ENCODE measurements at regions not wholly inside any gene's neighbourhood (a gene's known extent, or its start where the extent isn't known, plus 50 kb on each side); places are given as distances from the start of the nearest gene placed in this dataset.
"Not testable (repeated sequence)": the region's sequence is repeated elsewhere in the genome, so short reads cannot be mapped to it uniquely, and the experiment has no call there.

DNA sequence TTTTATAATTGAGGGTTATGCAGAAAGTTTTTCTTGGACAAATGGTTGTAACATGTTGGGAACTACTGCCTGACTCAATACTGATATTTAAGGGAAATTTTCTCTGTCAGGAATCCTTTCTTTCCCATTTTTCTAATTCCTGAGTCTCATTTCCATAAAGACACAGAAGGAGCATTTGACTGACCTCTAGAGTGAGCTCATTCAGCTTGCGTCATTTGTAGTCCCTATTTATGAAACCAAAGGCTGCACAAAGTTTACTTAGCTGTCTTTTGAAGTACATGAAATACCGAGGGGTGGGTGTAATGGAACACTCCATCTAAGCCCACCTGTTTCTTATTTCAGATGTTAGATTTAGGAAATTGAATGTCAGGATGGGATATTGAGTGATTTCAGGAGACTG is 359.5 kb upstream of the C11orf87 start:
- POLR2A ChIA-PET, result no interaction called here
- Mint-ChIP-seq H3K27ac (ENCODE audit: low read depth, unreplicated experiment) (no peak overlapping the region), H3K4me3 (ENCODE audit: unreplicated experiment) (no peak overlapping the region), H3K27me3 (ENCODE audit: insufficient read depth, unreplicated experiment) (no peaks in the 10 kb centered on the region), H3K9me3 (ENCODE audit: unreplicated experiment) (no peaks in the 10 kb centered on the region), H3K36me3 (ENCODE audit: insufficient read depth, unreplicated experiment) (no peaks in the 10 kb centered on the region), H3K4me1 (ENCODE audit: insufficient read depth, unreplicated experiment) (peaks cover 5% of the 10 kb centered on the region)
- BruUV-seq (replicated peaks), result no TSS peak
- no peak for DNase-seq (ENCODE audit: unreplicated experiment)
- CTCF ChIA-PET, result no interaction called here
- intact Hi-C loops (cut with micrococcal nuclease), result no loop called here
- TF ChIP-seq CTCF (IDR thresholded peaks at IDR 0.05; ENCODE audit: unreplicated experiment), result no peak

DNA sequence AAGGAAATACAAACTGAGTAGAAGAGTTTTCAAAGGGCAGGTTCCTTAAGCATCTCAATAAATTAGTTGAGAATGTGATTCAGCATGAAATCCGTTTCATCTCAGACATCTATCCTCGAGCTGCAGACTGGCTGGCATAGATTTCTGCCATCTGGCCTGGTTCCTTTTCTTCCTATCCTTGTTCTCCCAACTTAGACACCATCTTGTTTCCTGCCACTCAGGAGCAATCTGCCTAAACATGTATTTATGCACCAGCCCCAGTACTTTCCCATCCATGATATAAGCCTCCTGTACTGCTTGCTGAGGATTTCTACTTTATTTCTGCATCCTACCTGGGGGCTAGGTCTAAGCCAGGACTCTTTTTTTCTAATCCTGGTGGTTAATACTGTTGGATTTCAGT is 359.1 kb upstream of the C11orf87 start:
- BruUV-seq (replicated peaks), result no TSS peak
- Mint-ChIP-seq H3K9me3 (ENCODE audit: unreplicated experiment) (no peaks in the 10 kb centered on the region), H3K27ac (ENCODE audit: low read depth, unreplicated experiment) (no peak overlapping the region), H3K4me1 (ENCODE audit: insufficient read depth, unreplicated experiment) (peaks cover 5% of the 10 kb centered on the region), H3K36me3 (ENCODE audit: insufficient read depth, unreplicated experiment) (no peaks in the 10 kb centered on the region), H3K27me3 (ENCODE audit: insufficient read depth, unreplicated experiment) (no peaks in the 10 kb centered on the region), H3K4me3 (ENCODE audit: unreplicated experiment) (no peak overlapping the region)
- intact Hi-C loops (cut with micrococcal nuclease), result no loop called here
- ChIA-PET POLR2A (no interaction called here), CTCF (no interaction called here)
- DNase-seq (ENCODE audit: unreplicated experiment), result no peak
- no peak for TF ChIP-seq CTCF (IDR thresholded peaks at IDR 0.05; ENCODE audit: unreplicated experiment)

DNA sequence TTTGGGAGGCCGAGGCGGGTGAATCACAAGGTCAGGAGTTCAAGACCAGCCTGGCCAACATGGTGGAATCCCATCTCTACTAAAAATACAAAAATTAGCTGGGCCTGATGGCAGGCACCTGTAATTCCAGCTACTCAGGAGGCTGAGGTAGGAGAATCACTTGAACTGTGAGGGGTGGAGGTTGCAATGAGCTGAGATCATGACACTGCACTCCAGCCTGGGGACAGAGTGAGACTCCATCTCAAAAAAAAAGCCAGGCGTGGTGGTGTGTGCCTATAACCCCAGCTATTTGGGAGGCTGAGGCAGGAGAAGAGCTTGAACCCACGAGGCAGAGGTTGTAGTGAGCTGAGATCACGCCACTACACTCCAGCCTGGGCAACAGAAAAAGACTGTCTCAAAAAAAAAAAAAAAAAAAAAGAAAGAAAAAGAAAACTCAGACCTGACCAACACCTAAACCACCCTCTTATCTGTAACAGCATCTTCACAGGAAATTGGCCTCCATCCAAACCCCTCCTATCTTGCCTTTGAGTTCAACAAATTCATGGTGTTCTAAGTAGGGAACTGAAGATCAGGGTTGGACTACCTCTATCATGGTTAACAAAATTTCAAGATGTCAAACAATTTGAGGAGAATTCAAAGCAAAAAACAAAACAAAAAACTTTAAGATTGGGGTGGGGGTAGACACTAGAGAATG is 357.2 kb upstream of the C11orf87 start:
- DNase-seq (ENCODE audit: unreplicated experiment); H3K27me3 Mint-ChIP-seq (ENCODE audit: insufficient read depth, unreplicated experiment); H3K4me3 Mint-ChIP-seq (ENCODE audit: unreplicated experiment); BruUV-seq (replicated peaks); H3K27ac Mint-ChIP-seq (ENCODE audit: low read depth, unreplicated experiment); intact Hi-C loops (cut with micrococcal nuclease); H3K4me1 Mint-ChIP-seq (ENCODE audit: insufficient read depth, unreplicated experiment); H3K36me3 Mint-ChIP-seq (ENCODE audit: insufficient read depth, unreplicated experiment); H3K9me3 Mint-ChIP-seq (ENCODE audit: unreplicated experiment): not testable (repeated sequence)
- CTCF ChIA-PET, result interaction anchor here (0.6 to 0.8 kb wide), 2 partner anchors 365 to 1251 kb away, joined by 3 read pairs; no protein-coding TSS in a partner anchor
- POLR2A ChIA-PET, result interaction anchor here (0.6 kb wide), 1 partner anchor 10 kb away, joined by 3 read pairs; no protein-coding TSS in a partner anchor

GRCh38 chr11:109071262-109071661 is 350.7 kb upstream of the C11orf87 start:
- Mint-ChIP-seq H3K4me1 (ENCODE audit: insufficient read depth, unreplicated experiment) (peaks cover 31% of the 10 kb centered on the region), H3K27me3 (ENCODE audit: insufficient read depth, unreplicated experiment) (no peaks in the 10 kb centered on the region), H3K9me3 (ENCODE audit: unreplicated experiment) (peaks cover 6% of the 10 kb centered on the region), H3K36me3 (ENCODE audit: insufficient read depth, unreplicated experiment) (peaks cover 4% of the 10 kb centered on the region), H3K27ac (ENCODE audit: low read depth, unreplicated experiment) (peak overlapping the region; percentile 54), H3K4me3 (ENCODE audit: unreplicated experiment) (peak overlapping the region; percentile 29)
- POLR2A ChIA-PET, result interaction anchor here (0.7 to 1.7 kb wide), 5 partner anchors 19 to 159 kb away, joined by 3 to 4 read pairs (median 3); no protein-coding TSS in a partner anchor
- CTCF ChIA-PET, result interaction anchor here (0.7 kb wide), 1 partner anchor 858 kb away, joined by 3 read pairs; no protein-coding TSS in a partner anchor
- intact Hi-C loops (cut with micrococcal nuclease), result no loop called here
- BruUV-seq (replicated peaks), result no TSS peak
- DNase-seq (ENCODE audit: unreplicated experiment), result no peak
- TF ChIP-seq CTCF (IDR thresholded peaks at IDR 0.05; ENCODE audit: unreplicated experiment), result no peak
